ENCODE measurements at regions not wholly inside any gene's neighbourhood (a gene's known extent, or its start where the extent isn't known, plus 50 kb on each side); places are given as distances from the start of the nearest gene placed in this dataset.

DNA sequence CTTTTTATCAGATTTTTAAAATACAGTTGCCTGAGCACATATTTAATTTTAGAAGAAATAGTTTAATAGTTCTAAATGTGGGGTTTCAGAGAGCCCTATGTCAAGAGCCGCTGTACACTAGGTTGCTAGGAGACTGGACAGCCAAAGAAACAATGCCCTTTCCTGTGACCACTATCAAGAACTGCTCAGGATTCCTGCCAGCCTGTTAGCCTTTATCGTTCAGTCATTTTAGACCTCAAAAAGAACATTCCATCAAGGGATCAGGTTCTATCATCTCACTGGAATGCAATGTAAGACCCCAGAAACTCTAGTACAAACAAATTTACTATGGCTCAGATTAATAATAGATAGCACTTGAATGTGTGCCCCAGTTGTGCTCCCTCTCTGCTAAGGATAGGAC, 181.2 kb upstream of the CCN2 start:
- H3K4ac ChIP-seq (ENCODE audit: low read depth, low read length), result no peak overlapping the region
- no peak for DNase-seq
- Mint-ChIP-seq H3K36me3 (ENCODE audit: insufficient read depth in 1 of 3, low read depth in 3 of 3) (no peaks in the 10 kb centered on the region; a peak in 1 of 7 replicates), H3K4me1 (peaks cover 33% of the 10 kb centered on the region in 2 experiments), H3K27me3 (ENCODE audit: low read depth) (no peaks in the 10 kb centered on the region), H3K27ac (0 out of 7 replicates have a peak overlapping the region, but pooled peaks of 1 of the 3 experiments have one; percentile 16), H3K9me3 (no peaks in the 10 kb centered on the region), H3K4me3 (no peak overlapping the region)
- no peaks in the 10 kb centered on the region for H3K79me2 ChIP-seq (ENCODE audit: insufficient read depth, low read length)
- H3K14ac ChIP-seq (ENCODE audit: insufficient read depth, low read length), result no peak overlapping the region
- no peak overlapping the region for H2AFZ ChIP-seq (ENCODE audit: low read length)
- H2BK12ac ChIP-seq (ENCODE audit: insufficient read length, low read depth, low read length), result no peak overlapping the region
- H2BK120ac ChIP-seq (ENCODE audit: low read depth, low read length, poor library complexity, severe bottlenecking), result no peak overlapping the region
- TF ChIP-seq, protein P1, sequence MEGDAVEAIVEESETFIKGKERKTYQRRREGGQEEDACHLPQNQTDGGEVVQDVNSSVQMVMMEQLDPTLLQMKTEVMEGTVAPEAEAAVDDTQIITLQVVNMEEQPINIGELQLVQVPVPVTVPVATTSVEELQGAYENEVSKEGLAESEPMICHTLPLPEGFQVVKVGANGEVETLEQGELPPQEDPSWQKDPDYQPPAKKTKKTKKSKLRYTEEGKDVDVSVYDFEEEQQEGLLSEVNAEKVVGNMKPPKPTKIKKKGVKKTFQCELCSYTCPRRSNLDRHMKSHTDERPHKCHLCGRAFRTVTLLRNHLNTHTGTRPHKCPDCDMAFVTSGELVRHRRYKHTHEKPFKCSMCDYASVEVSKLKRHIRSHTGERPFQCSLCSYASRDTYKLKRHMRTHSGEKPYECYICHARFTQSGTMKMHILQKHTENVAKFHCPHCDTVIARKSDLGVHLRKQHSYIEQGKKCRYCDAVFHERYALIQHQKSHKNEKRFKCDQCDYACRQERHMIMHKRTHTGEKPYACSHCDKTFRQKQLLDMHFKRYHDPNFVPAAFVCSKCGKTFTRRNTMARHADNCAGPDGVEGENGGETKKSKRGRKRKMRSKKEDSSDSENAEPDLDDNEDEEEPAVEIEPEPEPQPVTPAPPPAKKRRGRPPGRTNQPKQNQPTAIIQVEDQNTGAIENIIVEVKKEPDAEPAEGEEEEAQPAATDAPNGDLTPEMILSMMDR (conservative IDR thresholded peaks at IDR 0.05), result no peak
- H3K27me3 ChIP-seq (ENCODE audit: insufficient read depth, low read length), result no peaks in the 10 kb centered on the region
- no peak overlapping the region for H3K27ac ChIP-seq (ENCODE audit: insufficient read length, low read depth, low read length)
- no peaks in the 10 kb centered on the region for H3K9me3 ChIP-seq (ENCODE audit: control insufficient read depth, low read depth, low read length)
- H3K4me1 ChIP-seq (ENCODE audit: insufficient read depth, low read length), result peaks cover 17% of the 10 kb centered on the region; the same call in 1 of the 2 replicates
- H3K9ac ChIP-seq (ENCODE audit: extremely low read depth, insufficient read length, low read length), result no peak overlapping the region
- H2BK5ac ChIP-seq (ENCODE audit: insufficient read length, low read length), result no peak overlapping the region
- no peak overlapping the region for H3K18ac ChIP-seq (ENCODE audit: insufficient read length, low read depth, low read length)
- H4K8ac ChIP-seq (replicated peaks; ENCODE audit: insufficient read length, low read depth, low read length), result no peak overlapping the region
- no peak overlapping the region for H4K5ac ChIP-seq (ENCODE audit: insufficient read length, low read depth, low read length)
- H3K79me1 ChIP-seq (ENCODE audit: insufficient read depth, low read depth, low read length, poor library complexity, severe bottlenecking), result no peaks in the 10 kb centered on the region
- no peak overlapping the region for H4K91ac ChIP-seq (ENCODE audit: insufficient read length, low read depth, low read length)
- H3K23me2 ChIP-seq (ENCODE audit: insufficient read length, low read depth, low read length, poor library complexity, severe bottlenecking), result no peaks in the 10 kb centered on the region
- no peak overlapping the region for H2BK15ac ChIP-seq (ENCODE audit: low read depth, low read length)
- H2BK20ac ChIP-seq (ENCODE audit: low read depth, low read length, poor library complexity, severe bottlenecking), result no peak overlapping the region
- H3K4me2 ChIP-seq (ENCODE audit: insufficient read depth, insufficient read length, low read length), result no peak overlapping the region
- no peak overlapping the region for H3K56ac ChIP-seq (ENCODE audit: insufficient read length, low read depth, low read length)
- no CpG with 5 or more reads among the region's 2 CpGs for WGBS (ENCODE audit: extremely low coverage, insufficient read length, low lambda C conversion rate)
- H2AK5ac ChIP-seq (ENCODE audit: insufficient read length, low read length), result no peak overlapping the region
- H3T11ph ChIP-seq (ENCODE audit: low read length), result no peak overlapping the region
- no peaks in the 10 kb centered on the region for H4K20me1 ChIP-seq (ENCODE audit: control insufficient read depth, insufficient read depth, insufficient read length)
- H3K23ac ChIP-seq (ENCODE audit: insufficient read length, low read depth, low read length), result no peak overlapping the region
